ENCODE measurements at regions not wholly inside any gene's neighbourhood (a gene's known extent, or its start where the extent isn't known, plus 50 kb on each side); places are given as distances from the start of the nearest gene placed in this dataset.

GRCh38 chr6:119978274-119978889 lies 628.8 kb upstream of the MAN1A1 start:
- no peaks in the 10 kb centered on the region for H3K9me3 ChIP-seq (replicated peaks; ENCODE audit: control insufficient read depth, insufficient read depth, low read depth, low read length)
- CTCF ChIA-PET (ENCODE audit: low intra/inter-chr PET ratio) = interaction anchor here (1.4 to 1.6 kb wide), 2 partner anchors 236 to 628 kb away, joined by 4 to 5 read pairs; no protein-coding TSS in a partner anchor
- H3K79me2 ChIP-seq (ENCODE audit: control insufficient read depth, insufficient read depth, low read length) = no peaks in the 10 kb centered on the region
- DNase-seq (ENCODE audit: extremely low read depth in 1 of 4, low spot score in 3 of 4) (peak in 1 of 4 experiments; percentile 14), FAIRE-seq (no peak), ATAC-seq (peak; percentile 55; the same call in 1 of the 3 replicates)
- no peak overlapping the region for H3K4me2 ChIP-seq (ENCODE audit: insufficient read depth, low read length)
- H3K27me3 ChIP-seq (ENCODE audit: control insufficient read depth in 2 of 2, insufficient read depth in 2 of 2, low read length in 2 of 2) = no peaks in the 10 kb centered on the region
- no peak overlapping the region for H3K4me3 ChIP-seq
- in situ Hi-C loops (cut with MboI) (no loop called here), intact Hi-C loops (cut with micrococcal nuclease) (loop anchor here (2.0 to 5.0 kb wide), 2 partner anchors 236 to 626 kb away; no protein-coding TSS in a partner anchor)
- H3K9me1 ChIP-seq (ENCODE audit: control insufficient read depth, insufficient read depth, low read length) = no peaks in the 10 kb centered on the region
- WGBS (ENCODE audit: insufficient coverage, low coverage, missing lambda C conversion rate) = 2% methylated on average over 2 of the region's 2 CpGs
- H2AFZ ChIP-seq (ENCODE audit: low read depth, low read length) = no peak overlapping the region
- no TSS peak for BruUV-seq (replicated peaks)
- POLR2A ChIA-PET = no interaction called here
- H4K20me1 ChIP-seq (replicated peaks; ENCODE audit: control insufficient read depth, insufficient read depth, low read length) = no peaks in the 10 kb centered on the region
- no peaks in the 10 kb centered on the region for H3K36me3 ChIP-seq (ENCODE audit: control insufficient read depth, insufficient read depth, low read length)
- TF ChIP-seq ZNF583 (CRISPR knock-in tag; IDR thresholded peaks at IDR 0.05) (no peak), FOXP1 (CRISPR knock-in tag; IDR thresholded peaks at IDR 0.05) (no peak), BCL6 (CRISPR knock-in tag; IDR thresholded peaks at IDR 0.05) (no peak), RAD21 (CRISPR knock-in tag; conservative IDR thresholded peaks at IDR 0.05 in 1 of 2, IDR thresholded peaks at IDR 0.05 in 1 of 2) (peak; percentile 21 to 43; a peak in 3 of 4 replicates), NCOA4 (IDR thresholded peaks at IDR 0.05; ENCODE audit: partially characterized antibody) (no peak), STAG1 (CRISPR knock-in tag; IDR thresholded peaks at IDR 0.05; ENCODE audit: borderline replicate concordance) (no peak), NR3C1 (CRISPR knock-in tag; IDR thresholded peaks at IDR 0.05) (no peak), REST (IDR thresholded peaks at IDR 0.05; ENCODE audit: borderline replicate concordance) (peak; percentile 13; the same call in 1 of the 2 replicates), REST (CRISPR knock-in tag; IDR thresholded peaks at IDR 0.05; ENCODE audit: low read depth) (no peak)
- TF ChIP-seq, protein P1, sequence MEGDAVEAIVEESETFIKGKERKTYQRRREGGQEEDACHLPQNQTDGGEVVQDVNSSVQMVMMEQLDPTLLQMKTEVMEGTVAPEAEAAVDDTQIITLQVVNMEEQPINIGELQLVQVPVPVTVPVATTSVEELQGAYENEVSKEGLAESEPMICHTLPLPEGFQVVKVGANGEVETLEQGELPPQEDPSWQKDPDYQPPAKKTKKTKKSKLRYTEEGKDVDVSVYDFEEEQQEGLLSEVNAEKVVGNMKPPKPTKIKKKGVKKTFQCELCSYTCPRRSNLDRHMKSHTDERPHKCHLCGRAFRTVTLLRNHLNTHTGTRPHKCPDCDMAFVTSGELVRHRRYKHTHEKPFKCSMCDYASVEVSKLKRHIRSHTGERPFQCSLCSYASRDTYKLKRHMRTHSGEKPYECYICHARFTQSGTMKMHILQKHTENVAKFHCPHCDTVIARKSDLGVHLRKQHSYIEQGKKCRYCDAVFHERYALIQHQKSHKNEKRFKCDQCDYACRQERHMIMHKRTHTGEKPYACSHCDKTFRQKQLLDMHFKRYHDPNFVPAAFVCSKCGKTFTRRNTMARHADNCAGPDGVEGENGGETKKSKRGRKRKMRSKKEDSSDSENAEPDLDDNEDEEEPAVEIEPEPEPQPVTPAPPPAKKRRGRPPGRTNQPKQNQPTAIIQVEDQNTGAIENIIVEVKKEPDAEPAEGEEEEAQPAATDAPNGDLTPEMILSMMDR (IDR thresholded peaks at IDR 0.05 in 2 of 3, conservative IDR thresholded peaks at IDR 0.05 in 1 of 3; ENCODE audit: insufficient read depth in 2 of 3, low read depth in 1 of 3, low read length in 3 of 3) = peak; percentile 2 to 44 (median 25); a peak in 3 of 6 replicates
- no peak overlapping the region for H3K9ac ChIP-seq (ENCODE audit: insufficient read depth in 1 of 2, low read depth in 2 of 2, low read length in 2 of 2)
- no peaks in the 10 kb centered on the region for H3K4me1 ChIP-seq (replicated peaks in 1 of 2; ENCODE audit: control insufficient read depth in 2 of 2, insufficient read depth in 2 of 2, low read length in 2 of 2)
- no peak overlapping the region for H3K27ac ChIP-seq (ENCODE audit: extremely low read depth, low read depth, low read length)
